Thyroid gland (tissue), 4 donors: ENCODE measurements at regions not wholly inside any gene's neighbourhood (a gene's known extent, or its start where the extent isn't known, plus 50 kb on each side); places are given as distances from the start of the nearest gene placed in this dataset.

Experiments used
- DNase-seq, 2 donors: peaks; one replicate each; pipeline ENCODE4 v3.0.0-alpha.2; 2019
- H3K27ac ChIP-seq, 3 donors: fragments of 200-600 bp; sonication (generic); 1 replicate in 2 of 3; 2 replicates in 1 of 3; pipeline ENCODE4 v1.5.1; 2016 to 2019; ENCODE audit warnings: mild to moderate bottlenecking in 1 of 3, moderate library complexity in 1 of 3
- H3K27me3 ChIP-seq: fragments of 200-600 bp; sonication (generic); one replicate; pipeline ENCODE4 v1.5.1; 2019
- H3K36me3 ChIP-seq, 2 donors: fragments of 200-600 bp; sonication (generic); one replicate each; pipeline ENCODE4 v1.5.1; 2016 to 2019
- H3K4me1 ChIP-seq, 2 donors: fragments of 200-600 bp; sonication (generic); one replicate each; pipeline ENCODE4 v1.5.1; 2017 to 2019
- H3K4me3 ChIP-seq, 3 donors: fragments of 200-600 bp; sonication (generic); replicated peaks in 1 of 3; 1 replicate in 2 of 3; 2 replicates in 1 of 3; pipeline ENCODE4 v1.5.1; 2016; ENCODE audit warnings: mild to moderate bottlenecking in 1 of 3
- H3K9me3 ChIP-seq: fragments of 200-600 bp; sonication (generic); one replicate; pipeline ENCODE4 v1.5.1; 2017
- CTCF ChIP-seq, 6 experiments: fragments of 200-600 bp in 3 of 6; fragments of 450-650 bp in 3 of 6; sonication (generic) in 3 of 6; IDR thresholded peaks; one replicate each; pipeline ENCODE4 v1.5.1; 2016 to 2019; ENCODE audit warnings: antibody characterized with exemption in 6 of 6, mild to moderate bottlenecking in 2 of 6, inconsistent platforms in 1 of 6, moderate library complexity in 1 of 6
- POLR2A ChIP-seq, 2 donors: fragments of 450-650 bp; IDR thresholded peaks; one replicate each; pipeline ENCODE4 v1.6.1; 2017; ENCODE audit warnings: antibody characterized with exemption in 2 of 2, mild to moderate bottlenecking in 2 of 2, moderate library complexity in 1 of 2
- WGBS, 2 donors: methylation state at CpG; one replicate each; pipeline ENCODE4 v1.1.5; 2017; 5-methylcytosine and 5-hydroxymethylcytosine counted together
- intact Hi-C: fragments of 100-400 bp; cut with DNase I; formaldehyde crosslinking; loops from one replicate; pipeline ENCODE4 v1.15.1; 2023

- DNase-seq, result no peak
- no peak overlapping the region for H3K4me3 ChIP-seq
- TF ChIP-seq CTCF (IDR thresholded peaks at IDR 0.05), result no peak
- no peak for TF ChIP-seq POLR2A (IDR thresholded peaks at IDR 0.05)
- intact Hi-C loops, result no loop called here
- 78 to 79% methylated on average over 7 of the region's 7 CpGs for WGBS, 2 donors
- no peaks in the 10 kb centered on the region for H3K36me3 ChIP-seq
- no peaks in the 10 kb centered on the region for H3K27me3 ChIP-seq
- no peaks in the 10 kb centered on the region for H3K9me3 ChIP-seq
- no peak overlapping the region for H3K27ac ChIP-seq
- H3K4me1 ChIP-seq, result no peaks in the 10 kb centered on the region
Observed at GRCh38 chr4:4750187-4750586, 109.3 kb upstream of the MSX1 start.

DNA sequence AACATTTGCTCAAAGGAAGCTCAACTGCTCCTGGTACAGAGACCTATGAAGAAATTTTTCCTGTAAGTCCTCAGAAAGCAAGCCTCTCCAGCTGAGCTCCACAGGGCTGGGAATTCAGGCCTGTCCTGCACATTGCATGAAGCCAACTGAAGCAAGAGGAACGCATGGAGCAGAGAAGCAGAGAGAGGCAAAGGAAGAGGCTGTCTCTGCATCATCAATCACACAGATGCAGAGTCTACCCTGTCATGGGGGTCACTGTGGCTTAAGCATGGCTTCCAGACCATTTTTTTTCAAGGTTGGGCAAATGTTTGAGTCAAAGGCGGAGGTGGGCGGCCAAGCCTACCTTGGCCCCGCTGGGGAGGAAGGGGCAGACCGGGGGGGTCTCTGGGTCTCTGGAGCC is 110.3 kb upstream of the MSX1 start:
- no peaks in the 10 kb centered on the region for H3K4me1 ChIP-seq
- no peaks in the 10 kb centered on the region for H3K9me3 ChIP-seq
- H3K36me3 ChIP-seq, result no peaks in the 10 kb centered on the region
- no peak overlapping the region for H3K27ac ChIP-seq
- WGBS, 2 donors, result 86 to 88% methylated on average over 5 of the region's 5 CpGs
- intact Hi-C loops, result no loop called here
- no peak for DNase-seq
- no peaks in the 10 kb centered on the region for H3K27me3 ChIP-seq
- no peak overlapping the region for H3K4me3 ChIP-seq
- TF ChIP-seq POLR2A (IDR thresholded peaks at IDR 0.05) (no peak), CTCF (IDR thresholded peaks at IDR 0.05) (no peak)

DNA sequence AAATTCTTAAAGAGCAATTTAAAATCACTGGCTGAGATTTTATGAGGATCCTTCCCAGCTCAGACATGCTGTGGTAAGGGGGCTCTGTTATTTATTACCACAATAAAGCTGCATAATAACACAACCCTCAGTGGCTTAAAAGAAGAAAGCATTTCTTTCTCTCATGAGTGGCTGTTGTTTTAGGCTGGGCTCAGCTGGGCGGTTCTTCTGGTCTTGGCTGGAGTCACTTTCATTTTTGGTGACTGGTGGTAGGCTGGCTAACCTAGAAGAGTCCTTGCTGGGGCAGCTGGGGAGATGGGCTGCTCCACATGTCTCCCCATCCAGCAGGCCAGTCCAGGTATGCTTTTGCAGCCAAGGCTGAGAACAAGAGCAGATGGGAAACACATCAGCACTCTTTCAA is 113.0 kb upstream of the MSX1 start:
- Histone ChIP-seq H3K36me3 (no peaks in the 10 kb centered on the region), H3K27ac (no peak overlapping the region), H3K9me3 (no peaks in the 10 kb centered on the region), H3K4me3 (no peak overlapping the region), H3K4me1 (no peaks in the 10 kb centered on the region), H3K27me3 (no peaks in the 10 kb centered on the region)
- intact Hi-C loops, result no loop called here
- 95 to 100% methylated on average over 1 of the region's 1 CpG for WGBS, 2 donors
- DNase-seq, result no peak
- TF ChIP-seq CTCF (IDR thresholded peaks at IDR 0.05), result no peak
- no peak for TF ChIP-seq POLR2A (IDR thresholded peaks at IDR 0.05)

GRCh38 chr4:4740071-4740470 is 119.4 kb upstream of the MSX1 start:
- DNase-seq, result no peak
- Histone ChIP-seq H3K9me3 (no peaks in the 10 kb centered on the region), H3K27ac (no peak overlapping the region), H3K4me3 (no peak overlapping the region), H3K4me1 (no peaks in the 10 kb centered on the region), H3K36me3 (no peaks in the 10 kb centered on the region), H3K27me3 (no peaks in the 10 kb centered on the region)
- intact Hi-C loops, result no loop called here
- no peak for TF ChIP-seq POLR2A (IDR thresholded peaks at IDR 0.05)
- no peak for TF ChIP-seq CTCF (IDR thresholded peaks at IDR 0.05)

GRCh38 chr4:4735870-4736269 is 123.6 kb upstream of the MSX1 start:
- no peaks in the 10 kb centered on the region for H3K9me3 ChIP-seq
- no peak overlapping the region for H3K27ac ChIP-seq
- no peak for DNase-seq
- intact Hi-C loops, result no loop called here
- H3K4me3 ChIP-seq, result no peak overlapping the region
- H3K36me3 ChIP-seq, result no peaks in the 10 kb centered on the region
- WGBS, 2 donors, result 67 to 75% methylated on average over 6 of the region's 6 CpGs
- H3K27me3 ChIP-seq, result no peaks in the 10 kb centered on the region
- TF ChIP-seq CTCF (IDR thresholded peaks at IDR 0.05) (no peak), POLR2A (IDR thresholded peaks at IDR 0.05) (no peak)
- no peaks in the 10 kb centered on the region for H3K4me1 ChIP-seq
